GM23248 (cell line): ENCODE measurements at regions not wholly inside any gene's neighbourhood (a gene's known extent, or its start where the extent isn't known, plus 50 kb on each side); places are given as distances from the start of the nearest gene placed in this dataset.

Source experiments
- EZH2 ChIP-seq: fragments of 200-600 bp; sonication (generic); IDR thresholded peaks from 2 replicates; pipeline ENCODE4 v1.6.1; 2018; ENCODE audit warnings: antibody characterized with exemption, mild to moderate bottlenecking; ENCODE audit not compliant: insufficient read depth, poor library complexity, severe bottlenecking
- EZH2phosphoT487 ChIP-seq: fragments of 200-600 bp; sonication (generic); IDR thresholded peaks from 2 replicates; pipeline ENCODE4 v1.6.1; 2018; ENCODE audit warnings: antibody characterized with exemption, moderate library complexity, mild to moderate bottlenecking, low read depth; ENCODE audit not compliant: insufficient read depth

GRCh38 chrX:69065451-69065850 lies 99.8 kb downstream of the PJA1 start:
- TF ChIP-seq EZH2 (no peak), EZH2phosphoT487 (no peak)
